Ovary (tissue), 3 donors: ENCODE measurements at regions not wholly inside any gene's neighbourhood (a gene's known extent, or its start where the extent isn't known, plus 50 kb on each side); places are given as distances from the start of the nearest gene placed in this dataset.

Experiments
- POLR2A ChIP-seq: fragments of 450-650 bp; IDR thresholded peaks from one replicate; pipeline ENCODE4 v1.6.1; 2017; ENCODE audit warnings: antibody characterized with exemption, mild to moderate bottlenecking, moderate library complexity
- TF ChIP-seq, protein P1 (sequence below), 3 donors: fragments of 450-650 bp in 2 of 3; fragments of 200-600 bp in 1 of 3; IDR thresholded peaks; one replicate each; pipeline versions ENCODE4 v1.5.1 to v1.8.0; 2016 to 2022; ENCODE audit warnings: antibody characterized with exemption in 3 of 3, mild to moderate bottlenecking in 1 of 3
- donor health status: DM: no; HTN: no; CAD: no.

DNA sequence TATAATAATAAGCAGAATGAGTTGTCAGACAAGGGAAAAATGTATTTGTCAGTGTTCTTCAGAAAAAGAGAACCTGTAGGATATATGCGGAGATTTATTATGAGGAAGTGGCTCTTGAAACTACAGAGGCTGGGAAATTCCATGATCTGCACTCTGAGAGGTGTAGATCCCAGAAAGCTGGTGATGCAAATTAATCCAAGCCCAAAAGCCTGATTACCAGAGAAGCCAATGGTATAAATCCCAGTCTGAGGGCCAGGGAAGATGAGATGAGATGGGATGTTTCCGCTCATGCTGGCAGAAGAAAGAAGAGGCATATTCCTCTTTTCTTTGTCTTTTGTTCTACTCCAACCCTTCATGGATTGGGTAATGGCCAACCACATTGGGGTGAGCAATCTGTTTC lies 732.8 kb upstream of the IGFBP3 start:
- TF ChIP-seq POLR2A, result no peak
- TF ChIP-seq, protein P1, sequence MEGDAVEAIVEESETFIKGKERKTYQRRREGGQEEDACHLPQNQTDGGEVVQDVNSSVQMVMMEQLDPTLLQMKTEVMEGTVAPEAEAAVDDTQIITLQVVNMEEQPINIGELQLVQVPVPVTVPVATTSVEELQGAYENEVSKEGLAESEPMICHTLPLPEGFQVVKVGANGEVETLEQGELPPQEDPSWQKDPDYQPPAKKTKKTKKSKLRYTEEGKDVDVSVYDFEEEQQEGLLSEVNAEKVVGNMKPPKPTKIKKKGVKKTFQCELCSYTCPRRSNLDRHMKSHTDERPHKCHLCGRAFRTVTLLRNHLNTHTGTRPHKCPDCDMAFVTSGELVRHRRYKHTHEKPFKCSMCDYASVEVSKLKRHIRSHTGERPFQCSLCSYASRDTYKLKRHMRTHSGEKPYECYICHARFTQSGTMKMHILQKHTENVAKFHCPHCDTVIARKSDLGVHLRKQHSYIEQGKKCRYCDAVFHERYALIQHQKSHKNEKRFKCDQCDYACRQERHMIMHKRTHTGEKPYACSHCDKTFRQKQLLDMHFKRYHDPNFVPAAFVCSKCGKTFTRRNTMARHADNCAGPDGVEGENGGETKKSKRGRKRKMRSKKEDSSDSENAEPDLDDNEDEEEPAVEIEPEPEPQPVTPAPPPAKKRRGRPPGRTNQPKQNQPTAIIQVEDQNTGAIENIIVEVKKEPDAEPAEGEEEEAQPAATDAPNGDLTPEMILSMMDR (IDR thresholded peaks at IDR 0.05), result no peak
